ENCODE measurements at regions not wholly inside any gene's neighbourhood (a gene's known extent, or its start where the extent isn't known, plus 50 kb on each side); places are given as distances from the start of the nearest gene placed in this dataset.

GRCh38 chr4:144565527-144566195, 80.3 kb upstream of the HHIP start:
- Mint-ChIP-seq H3K27me3 (peaks cover 3% of the 10 kb centered on the region), H3K4me3 (ENCODE audit: low read depth) (no peak overlapping the region), H3K9me3 (ENCODE audit: low read depth) (no peaks in the 10 kb centered on the region), H3K27ac (no peak overlapping the region), H3K36me3 (ENCODE audit: insufficient read depth) (no peaks in the 10 kb centered on the region), H3K4me1 (ENCODE audit: low read depth) (no peaks in the 10 kb centered on the region)
- DNase-seq (ENCODE audit: low spot score, unreplicated experiment): no peak
- TF ChIP-seq CTCF (IDR thresholded peaks at IDR 0.05; ENCODE audit: unreplicated experiment): no peak

GRCh38 chr4:144572660-144573059, 73.3 kb upstream of the HHIP start:
- H3K27me3 Mint-ChIP-seq: no peaks in the 10 kb centered on the region
- H3K36me3 Mint-ChIP-seq (ENCODE audit: insufficient read depth): no peaks in the 10 kb centered on the region
- DNase-seq (ENCODE audit: low spot score, unreplicated experiment): no peak
- TF ChIP-seq CTCF (IDR thresholded peaks at IDR 0.05; ENCODE audit: unreplicated experiment): no peak
- no peak overlapping the region for H3K27ac Mint-ChIP-seq
- H3K4me3 Mint-ChIP-seq (ENCODE audit: low read depth): no peak overlapping the region
- H3K9me3 Mint-ChIP-seq (ENCODE audit: low read depth): no peaks in the 10 kb centered on the region
- H3K4me1 Mint-ChIP-seq (ENCODE audit: low read depth): no peaks in the 10 kb centered on the region

GRCh38 chr4:144574000-144574399, 72.0 kb upstream of the HHIP start:
- no peak for TF ChIP-seq CTCF (IDR thresholded peaks at IDR 0.05; ENCODE audit: unreplicated experiment)
- H3K27me3 Mint-ChIP-seq: no peaks in the 10 kb centered on the region
- H3K36me3 Mint-ChIP-seq (ENCODE audit: insufficient read depth): no peaks in the 10 kb centered on the region
- H3K27ac Mint-ChIP-seq: no peak overlapping the region
- no peak overlapping the region for H3K4me3 Mint-ChIP-seq (ENCODE audit: low read depth)
- DNase-seq (ENCODE audit: low spot score, unreplicated experiment): no peak
- no peaks in the 10 kb centered on the region for H3K4me1 Mint-ChIP-seq (ENCODE audit: low read depth)
- H3K9me3 Mint-ChIP-seq (ENCODE audit: low read depth): no peaks in the 10 kb centered on the region

- no peak for DNase-seq (ENCODE audit: low spot score, unreplicated experiment)
- H3K4me3 Mint-ChIP-seq (ENCODE audit: low read depth): no peak overlapping the region
Observed at GRCh38 chr4:144574509-144574908, 71.4 kb upstream of the HHIP start.

GRCh38 chr4:144575181-144575580, 70.8 kb upstream of the HHIP start:
- no peaks in the 10 kb centered on the region for H3K36me3 Mint-ChIP-seq (ENCODE audit: insufficient read depth)
- no peak for DNase-seq (ENCODE audit: low spot score, unreplicated experiment)
- H3K4me1 Mint-ChIP-seq (ENCODE audit: low read depth): no peaks in the 10 kb centered on the region
- H3K4me3 Mint-ChIP-seq (ENCODE audit: low read depth): no peak overlapping the region
- H3K27ac Mint-ChIP-seq: no peak overlapping the region
- H3K27me3 Mint-ChIP-seq: no peaks in the 10 kb centered on the region
- no peak for TF ChIP-seq CTCF (IDR thresholded peaks at IDR 0.05; ENCODE audit: unreplicated experiment)
- H3K9me3 Mint-ChIP-seq (ENCODE audit: low read depth): no peaks in the 10 kb centered on the region

More at GRCh38 chr4:144574509-144574908, 71.4 kb upstream of the HHIP start:
- Mint-ChIP-seq H3K36me3 (ENCODE audit: insufficient read depth) (no peaks in the 10 kb centered on the region), H3K4me1 (ENCODE audit: low read depth) (no peaks in the 10 kb centered on the region), H3K27ac (no peak overlapping the region), H3K9me3 (ENCODE audit: low read depth) (no peaks in the 10 kb centered on the region), H3K27me3 (no peaks in the 10 kb centered on the region)
- TF ChIP-seq CTCF (IDR thresholded peaks at IDR 0.05; ENCODE audit: unreplicated experiment): no peak

All from progenitor cell of endocrine pancreas (in vitro differentiated cells).